ENCODE measurements at regions not wholly inside any gene's neighbourhood (a gene's known extent, or its start where the extent isn't known, plus 50 kb on each side); places are given as distances from the start of the nearest gene placed in this dataset.

DNA sequence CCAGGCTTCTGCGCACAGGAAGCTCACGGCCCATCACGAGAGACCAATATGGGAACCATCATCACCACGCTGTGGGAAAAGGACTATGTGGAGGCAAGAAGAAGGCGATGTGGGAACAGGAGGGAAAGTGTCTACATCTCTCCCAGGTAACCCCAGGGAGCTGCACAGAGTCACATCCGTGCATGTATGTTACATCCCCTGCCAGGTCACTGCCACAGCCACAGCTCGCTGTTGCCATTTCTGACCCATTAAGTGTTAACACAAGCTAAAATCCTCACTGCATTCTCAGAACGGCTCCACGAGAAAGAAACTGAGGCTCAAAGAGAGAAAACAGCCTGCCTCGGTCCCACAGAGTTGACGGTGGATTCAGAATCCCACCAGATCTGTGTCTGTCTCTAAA, 319.1 kb downstream of the FOXL1 start:
- H3K79me2 ChIP-seq (ENCODE audit: insufficient read depth, low read length) = no peaks in the 10 kb centered on the region
- DNase-seq (ENCODE audit: low read depth) (no peak), FAIRE-seq (no peak)
- no peaks in the 10 kb centered on the region for H3K9me3 ChIP-seq (ENCODE audit: insufficient read depth, low read depth, low read length)
- peaks cover 35% of the 10 kb centered on the region for H3K27me3 Mint-ChIP-seq (ENCODE audit: low read depth, unreplicated experiment)
- H3K36me3 ChIP-seq (ENCODE audit: insufficient read depth, low read length) = no peaks in the 10 kb centered on the region
- no peak overlapping the region for H2AFZ ChIP-seq (ENCODE audit: low read depth, low read length)
- no peak overlapping the region for H3K4me3 ChIP-seq (ENCODE audit: insufficient read depth, low read depth, low read length)
- H3K27ac Mint-ChIP-seq (ENCODE audit: unreplicated experiment) = no peak overlapping the region
- H3K9ac ChIP-seq (ENCODE audit: low read length) = no peak overlapping the region
- H3K4me3 Mint-ChIP-seq (ENCODE audit: unreplicated experiment) = no peak overlapping the region
- TF ChIP-seq CTCF (IDR thresholded peaks at IDR 0.05; ENCODE audit: insufficient read depth, low read depth, low read length) (no peak), EZH2 (IDR thresholded peaks at IDR 0.05; ENCODE audit: insufficient read depth, low read length) (no peak)
- H3K27ac ChIP-seq (ENCODE audit: low read depth, low read length) = no peak overlapping the region
- H3K4me2 ChIP-seq (ENCODE audit: low read length) = no peak overlapping the region
- peaks cover 17% of the 10 kb centered on the region for H3K4me1 Mint-ChIP-seq (ENCODE audit: low read depth, unreplicated experiment)
- peaks cover 22% of the 10 kb centered on the region for H3K4me1 ChIP-seq (ENCODE audit: insufficient read depth, low read length)
- H3K9me3 Mint-ChIP-seq (ENCODE audit: unreplicated experiment) = no peaks in the 10 kb centered on the region
- H3K27me3 ChIP-seq (ENCODE audit: insufficient read depth, low read length) = no peaks in the 10 kb centered on the region
- H3K36me3 Mint-ChIP-seq (ENCODE audit: low read depth, unreplicated experiment) = no peaks in the 10 kb centered on the region
- no peaks in the 10 kb centered on the region for H4K20me1 ChIP-seq (ENCODE audit: insufficient read depth, low read length)

- Histone ChIP-seq H2AFZ (ENCODE audit: low read depth, low read length) (no peak overlapping the region), H3K27me3 (ENCODE audit: insufficient read depth, low read length) (no peaks in the 10 kb centered on the region), H3K9ac (ENCODE audit: low read length) (no peak overlapping the region), H3K36me3 (ENCODE audit: insufficient read depth, low read length) (no peaks in the 10 kb centered on the region), H3K4me1 (ENCODE audit: insufficient read depth, low read length) (peaks cover 22% of the 10 kb centered on the region), H3K9me3 (ENCODE audit: insufficient read depth, low read depth, low read length) (no peaks in the 10 kb centered on the region), H3K79me2 (ENCODE audit: insufficient read depth, low read length) (no peaks in the 10 kb centered on the region), H4K20me1 (ENCODE audit: insufficient read depth, low read length) (no peaks in the 10 kb centered on the region), H3K4me3 (ENCODE audit: insufficient read depth, low read depth, low read length) (no peak overlapping the region), H3K4me2 (ENCODE audit: low read length) (no peak overlapping the region), H3K27ac (ENCODE audit: low read depth, low read length) (no peak overlapping the region)
- no peak for FAIRE-seq
- no peaks in the 10 kb centered on the region for H3K9me3 Mint-ChIP-seq (ENCODE audit: unreplicated experiment)
- no peaks in the 10 kb centered on the region for H3K36me3 Mint-ChIP-seq (ENCODE audit: low read depth, unreplicated experiment)
- TF ChIP-seq CTCF (IDR thresholded peaks at IDR 0.05; ENCODE audit: insufficient read depth, low read depth, low read length) (no peak), EZH2 (IDR thresholded peaks at IDR 0.05; ENCODE audit: insufficient read depth, low read length) (no peak)
- peaks cover 15% of the 10 kb centered on the region for H3K4me1 Mint-ChIP-seq (ENCODE audit: low read depth, unreplicated experiment)
- H3K27ac Mint-ChIP-seq (ENCODE audit: unreplicated experiment) = no peak overlapping the region
- no peak for DNase-seq (ENCODE audit: low read depth)
- no peak overlapping the region for H3K4me3 Mint-ChIP-seq (ENCODE audit: unreplicated experiment)
- peaks cover 32% of the 10 kb centered on the region for H3K27me3 Mint-ChIP-seq (ENCODE audit: low read depth, unreplicated experiment)
Measured at GRCh38 chr16:86898386-86898785, 320.0 kb downstream of the FOXL1 start.

- Mint-ChIP-seq H3K27ac (ENCODE audit: unreplicated experiment) (no peak overlapping the region), H3K27me3 (ENCODE audit: low read depth, unreplicated experiment) (peaks cover 28% of the 10 kb centered on the region), H3K4me1 (ENCODE audit: low read depth, unreplicated experiment) (peaks cover 15% of the 10 kb centered on the region), H3K36me3 (ENCODE audit: low read depth, unreplicated experiment) (no peaks in the 10 kb centered on the region), H3K9me3 (ENCODE audit: unreplicated experiment) (no peaks in the 10 kb centered on the region), H3K4me3 (ENCODE audit: unreplicated experiment) (no peak overlapping the region)
- peak overlapping the region; percentile 25 for H3K4me2 ChIP-seq (ENCODE audit: low read length)
- H2AFZ ChIP-seq (ENCODE audit: low read depth, low read length) = no peak overlapping the region
- H3K36me3 ChIP-seq (ENCODE audit: insufficient read depth, low read length) = no peaks in the 10 kb centered on the region
- DNase-seq (ENCODE audit: low read depth) (no peak), FAIRE-seq (no peak)
- TF ChIP-seq EZH2 (IDR thresholded peaks at IDR 0.05; ENCODE audit: insufficient read depth, low read length) (no peak), CTCF (IDR thresholded peaks at IDR 0.05; ENCODE audit: insufficient read depth, low read depth, low read length) (no peak)
- H3K79me2 ChIP-seq (ENCODE audit: insufficient read depth, low read length) = no peaks in the 10 kb centered on the region
- no peaks in the 10 kb centered on the region for H4K20me1 ChIP-seq (ENCODE audit: insufficient read depth, low read length)
- H3K4me3 ChIP-seq (ENCODE audit: insufficient read depth, low read depth, low read length) = no peak overlapping the region
- H3K4me1 ChIP-seq (ENCODE audit: insufficient read depth, low read length) = peaks cover 22% of the 10 kb centered on the region
- peak overlapping the region; percentile 5 for H3K27ac ChIP-seq (ENCODE audit: low read depth, low read length)
- H3K9me3 ChIP-seq (ENCODE audit: insufficient read depth, low read depth, low read length) = no peaks in the 10 kb centered on the region
- H3K27me3 ChIP-seq (ENCODE audit: insufficient read depth, low read length) = no peaks in the 10 kb centered on the region
- no peak overlapping the region for H3K9ac ChIP-seq (ENCODE audit: low read length)
Measured at GRCh38 chr16:86899151-86899550, 320.8 kb downstream of the FOXL1 start.

Data from astrocyte (in vitro differentiated cells and primary cell).